T-helper 17 cell (primary cell): ENCODE measurements at regions not wholly inside any gene's neighbourhood (a gene's known extent, or its start where the extent isn't known, plus 50 kb on each side); places are given as distances from the start of the nearest gene placed in this dataset.
"Not testable (repeated sequence)": the region's sequence is repeated elsewhere in the genome, so short reads cannot be mapped to it uniquely, and the experiment has no call there.

Experiments
- ATAC-seq: fragments of 150-1000 bp; cut with Tn5 transposase; 2 replicates; pipeline ENCODE4 v1.10.0; 2021; ENCODE audit warnings: mild to moderate bottlenecking, moderate library complexity
- DNase-seq, 3 donors: peaks; one replicate each; pipeline versions ENCODE4 v3.0.0 to v3.0.0-alpha.2; 2020 to 2021
- H3K9me3 ChIP-seq: one replicate; pipeline ENCODE4 v1.7.0; 2013; ENCODE audit warnings: low read length, mild to moderate bottlenecking; ENCODE audit not compliant: control insufficient read depth, poor library complexity, severe bottlenecking
- H3K27ac Mint-ChIP-seq: one replicate; pipeline ENCODE4 v1.8.0; 2022; ENCODE audit warnings: mild to moderate bottlenecking, moderate library complexity, mixed read lengths
- H3K27me3 Mint-ChIP-seq: one replicate; pipeline ENCODE4 v1.8.0; 2022; ENCODE audit warnings: mixed read lengths
- H3K36me3 Mint-ChIP-seq: one replicate; pipeline ENCODE4 v1.8.0; 2022; ENCODE audit warnings: low read depth, mixed read lengths
- H3K4me1 Mint-ChIP-seq: one replicate; pipeline ENCODE4 v1.8.0; 2022; ENCODE audit warnings: mild to moderate bottlenecking, mixed read lengths
- H3K4me3 Mint-ChIP-seq: one replicate; pipeline ENCODE4 v1.8.0; 2022; ENCODE audit warnings: mild to moderate bottlenecking, moderate library complexity, mixed read lengths

- DNase-seq, ATAC-seq, H3K27me3 Mint-ChIP-seq, H3K36me3 Mint-ChIP-seq, H3K27ac Mint-ChIP-seq, H3K9me3 ChIP-seq, H3K4me1 Mint-ChIP-seq, H3K4me3 Mint-ChIP-seq: not testable (repeated sequence)
Measured at GRCh38 chr2:89756616-89757015, 1065.1 kb downstream of the RPIA start.

- not testable (repeated sequence) for H3K27ac Mint-ChIP-seq, H3K36me3 Mint-ChIP-seq, H3K4me3 Mint-ChIP-seq, H3K27me3 Mint-ChIP-seq, ATAC-seq, DNase-seq, H3K4me1 Mint-ChIP-seq, H3K9me3 ChIP-seq
Measured at GRCh38 chr2:89758332-89759026, 1067.0 kb downstream of the RPIA start.

- H3K27me3 Mint-ChIP-seq, H3K36me3 Mint-ChIP-seq, H3K4me3 Mint-ChIP-seq, H3K27ac Mint-ChIP-seq, H3K4me1 Mint-ChIP-seq, DNase-seq, ATAC-seq, H3K9me3 ChIP-seq: not testable (repeated sequence)
Measured at GRCh38 chr2:89760762-89761161, 1069.3 kb downstream of the RPIA start.

- H3K36me3 Mint-ChIP-seq, ATAC-seq, H3K27me3 Mint-ChIP-seq, H3K27ac Mint-ChIP-seq, H3K4me1 Mint-ChIP-seq, DNase-seq, H3K9me3 ChIP-seq, H3K4me3 Mint-ChIP-seq: not testable (repeated sequence)
Measured at GRCh38 chr2:89761171-89761570, 1069.7 kb downstream of the RPIA start.

- H3K27ac Mint-ChIP-seq, H3K4me1 Mint-ChIP-seq, H3K36me3 Mint-ChIP-seq, ATAC-seq, H3K4me3 Mint-ChIP-seq, H3K27me3 Mint-ChIP-seq, DNase-seq, H3K9me3 ChIP-seq: not testable (repeated sequence)
Measured at GRCh38 chr2:89761863-89762262, 1070.4 kb downstream of the RPIA start.

GRCh38 chr2:89762461-89763253 is 1071.2 kb downstream of the RPIA start:
- H3K9me3 ChIP-seq, ATAC-seq, H3K4me1 Mint-ChIP-seq, H3K27ac Mint-ChIP-seq, H3K4me3 Mint-ChIP-seq, H3K36me3 Mint-ChIP-seq, DNase-seq: not testable (repeated sequence)
- peaks cover 15% of the 10 kb centered on the region for H3K27me3 Mint-ChIP-seq

- DNase-seq (no peak), ATAC-seq (no peak)
- Mint-ChIP-seq H3K27me3 (peaks cover 15% of the 10 kb centered on the region), H3K4me1 (no peaks in the 10 kb centered on the region), H3K4me3 (no peak overlapping the region), H3K36me3 (no peaks in the 10 kb centered on the region), H3K27ac (no peak overlapping the region)
- H3K9me3 ChIP-seq, result no peaks in the 10 kb centered on the region
Measured at GRCh38 chr2:89763254-89763580, 1071.7 kb downstream of the RPIA start.

- no peak for DNase-seq
- H3K9me3 ChIP-seq, result no peaks in the 10 kb centered on the region
- ATAC-seq, result no peak
- Mint-ChIP-seq H3K27me3 (peaks cover 15% of the 10 kb centered on the region), H3K36me3 (no peaks in the 10 kb centered on the region), H3K27ac (no peak overlapping the region), H3K4me3 (no peak overlapping the region), H3K4me1 (no peaks in the 10 kb centered on the region)
Measured at GRCh38 chr2:89763581-89764485, 1072.4 kb downstream of the RPIA start.

- H3K4me3 Mint-ChIP-seq, H3K4me1 Mint-ChIP-seq, H3K27ac Mint-ChIP-seq, ATAC-seq, H3K36me3 Mint-ChIP-seq, DNase-seq, H3K9me3 ChIP-seq: not testable (repeated sequence)
- H3K27me3 Mint-ChIP-seq, result peaks cover 15% of the 10 kb centered on the region
Measured at GRCh38 chr2:89764571-89765360, 1073.3 kb downstream of the RPIA start.

- not testable (repeated sequence) for H3K4me1 Mint-ChIP-seq, H3K9me3 ChIP-seq, H3K36me3 Mint-ChIP-seq, ATAC-seq, H3K27ac Mint-ChIP-seq, DNase-seq, H3K4me3 Mint-ChIP-seq
- peaks cover 15% of the 10 kb centered on the region for H3K27me3 Mint-ChIP-seq
Measured at GRCh38 chr2:89765361-89765718, 1073.9 kb downstream of the RPIA start.

GRCh38 chr2:89766141-89766990 is 1074.9 kb downstream of the RPIA start:
- H3K27me3 Mint-ChIP-seq, result peaks cover 15% of the 10 kb centered on the region
- not testable (repeated sequence) for H3K4me3 Mint-ChIP-seq, ATAC-seq, H3K4me1 Mint-ChIP-seq, H3K36me3 Mint-ChIP-seq, H3K9me3 ChIP-seq, DNase-seq, H3K27ac Mint-ChIP-seq

- H3K36me3 Mint-ChIP-seq, H3K27ac Mint-ChIP-seq, H3K4me1 Mint-ChIP-seq, H3K9me3 ChIP-seq, ATAC-seq, DNase-seq, H3K4me3 Mint-ChIP-seq: not testable (repeated sequence)
- peaks cover 15% of the 10 kb centered on the region for H3K27me3 Mint-ChIP-seq
Measured at GRCh38 chr2:89767058-89767457, 1075.6 kb downstream of the RPIA start.
